ENCODE measurements at regions not wholly inside any gene's neighbourhood (a gene's known extent, or its start where the extent isn't known, plus 50 kb on each side); places are given as distances from the start of the nearest gene placed in this dataset.

GRCh38 chr12:102685172-102685571 is 204.8 kb upstream of the IGF1 start:
- DNase-seq (ENCODE audit: low spot score in 2 of 2, unreplicated experiment in 2 of 2) = no peak
- H3K27ac Mint-ChIP-seq = no peak overlapping the region
- H3K4me1 Mint-ChIP-seq = peaks cover 3% of the 10 kb centered on the region
- no peak for TF ChIP-seq CTCF (IDR thresholded peaks at IDR 0.05; ENCODE audit: unreplicated experiment)
- H3K36me3 Mint-ChIP-seq = no peaks in the 10 kb centered on the region
- peaks cover 1% of the 10 kb centered on the region for H3K27me3 Mint-ChIP-seq (ENCODE audit: low read depth)
- no peaks in the 10 kb centered on the region for H3K9me3 Mint-ChIP-seq
- H3K4me3 Mint-ChIP-seq = no peak overlapping the region

- Mint-ChIP-seq H3K27ac (no peak overlapping the region), H3K36me3 (no peaks in the 10 kb centered on the region), H3K9me3 (peaks cover 11% of the 10 kb centered on the region), H3K4me3 (no peak overlapping the region), H3K27me3 (ENCODE audit: low read depth) (peaks cover 1% of the 10 kb centered on the region), H3K4me1 (no peaks in the 10 kb centered on the region)
- DNase-seq (ENCODE audit: low spot score in 2 of 2, unreplicated experiment in 2 of 2) = no peak
- TF ChIP-seq CTCF (IDR thresholded peaks at IDR 0.05; ENCODE audit: unreplicated experiment) = no peak
These were observed 202.3 kb upstream of the IGF1 start for GRCh38 chr12:102682366-102683289.

- DNase-seq (ENCODE audit: low spot score in 2 of 2, unreplicated experiment in 2 of 2) = no peak
- Mint-ChIP-seq H3K36me3 (no peaks in the 10 kb centered on the region), H3K27ac (no peak overlapping the region), H3K9me3 (peaks cover 12% of the 10 kb centered on the region), H3K4me3 (no peak overlapping the region), H3K27me3 (ENCODE audit: low read depth) (peaks cover 1% of the 10 kb centered on the region), H3K4me1 (no peaks in the 10 kb centered on the region)
- no peak for TF ChIP-seq CTCF (IDR thresholded peaks at IDR 0.05; ENCODE audit: unreplicated experiment)
These were observed 201.4 kb upstream of the IGF1 start for GRCh38 chr12:102681747-102682146.

GRCh38 chr12:102681309-102681708 is 200.9 kb upstream of the IGF1 start:
- no peaks in the 10 kb centered on the region for H3K4me1 Mint-ChIP-seq
- peaks cover 12% of the 10 kb centered on the region for H3K9me3 Mint-ChIP-seq
- no peak for TF ChIP-seq CTCF (IDR thresholded peaks at IDR 0.05; ENCODE audit: unreplicated experiment)
- no peak overlapping the region for H3K4me3 Mint-ChIP-seq
- H3K36me3 Mint-ChIP-seq = no peaks in the 10 kb centered on the region
- no peak for DNase-seq (ENCODE audit: low spot score in 2 of 2, unreplicated experiment in 2 of 2)
- H3K27ac Mint-ChIP-seq = no peak overlapping the region
- H3K27me3 Mint-ChIP-seq (ENCODE audit: low read depth) = peaks cover 1% of the 10 kb centered on the region

GRCh38 chr12:102680304-102680703 is 199.9 kb upstream of the IGF1 start:
- H3K36me3 Mint-ChIP-seq = no peaks in the 10 kb centered on the region
- H3K27ac Mint-ChIP-seq = no peak overlapping the region
- H3K27me3 Mint-ChIP-seq (ENCODE audit: low read depth) = peaks cover 1% of the 10 kb centered on the region
- no peaks in the 10 kb centered on the region for H3K4me1 Mint-ChIP-seq
- peaks cover 12% of the 10 kb centered on the region for H3K9me3 Mint-ChIP-seq
- no peak for DNase-seq (ENCODE audit: low spot score in 2 of 2, unreplicated experiment in 2 of 2)
- no peak for TF ChIP-seq CTCF (IDR thresholded peaks at IDR 0.05; ENCODE audit: unreplicated experiment)
- no peak overlapping the region for H3K4me3 Mint-ChIP-seq

Data from mesothelial cell of epicardium (in vitro differentiated cells).